WERI-Rb-1 (cell line): ENCODE measurements at regions not wholly inside any gene's neighbourhood (a gene's known extent, or its start where the extent isn't known, plus 50 kb on each side); places are given as distances from the start of the nearest gene placed in this dataset.
"Not testable (repeated sequence)": the region's sequence is repeated elsewhere in the genome, so short reads cannot be mapped to it uniquely, and the experiment has no call there.

Experiments used
- DNase-seq: peaks from one replicate; pipeline ENCODE4 v3.0.0-alpha.2; 2020
- H3K27ac ChIP-seq: fragments of 250-450 bp; sonication (Bioruptor Pico); 2 replicates; pipeline ENCODE4 v1.5.1; 2020; ENCODE audit warnings: mild to moderate bottlenecking, moderate library complexity
- H3K27me3 ChIP-seq: fragments of 250-450 bp; sonication (Bioruptor Pico); 2 replicates; pipeline ENCODE4 v1.5.1; 2021; ENCODE audit warnings: mild to moderate bottlenecking, low read depth, moderate library complexity; ENCODE audit not compliant: insufficient read depth, severe bottlenecking
- H3K36me3 ChIP-seq: fragments of 250-450 bp; sonication (Bioruptor Pico); 2 replicates; pipeline ENCODE4 v1.5.1; 2020; ENCODE audit warnings: mild to moderate bottlenecking, moderate library complexity
- H3K4me3 ChIP-seq: 2 replicates; pipeline ENCODE4 v1.5.1; 2011; ENCODE audit warnings: low read depth, mild to moderate bottlenecking, control low read depth, low read length
- H3K9me3 ChIP-seq: fragments of 250-450 bp; sonication (Bioruptor Pico); 2 replicates; pipeline ENCODE4 v1.5.1; 2021; ENCODE audit warnings: mild to moderate bottlenecking, moderate library complexity; ENCODE audit not compliant: severe bottlenecking
- TF ChIP-seq, protein P1 (sequence below): IDR thresholded peaks from 2 replicates; pipeline ENCODE4 v1.5.1; 2011; ENCODE audit warnings: low read depth, mild to moderate bottlenecking, control low read depth, inconsistent platforms, low read length

GRCh38 chr13:50174630-50175029, 159.4 kb downstream of the KCNRG start:
- Histone ChIP-seq H3K36me3 (no peaks in the 10 kb centered on the region), H3K9me3 (no peaks in the 10 kb centered on the region), H3K4me3 (no peak overlapping the region), H3K27ac (no peak overlapping the region), H3K27me3 (no peaks in the 10 kb centered on the region)
- DNase-seq: no peak
- TF ChIP-seq, protein P1, sequence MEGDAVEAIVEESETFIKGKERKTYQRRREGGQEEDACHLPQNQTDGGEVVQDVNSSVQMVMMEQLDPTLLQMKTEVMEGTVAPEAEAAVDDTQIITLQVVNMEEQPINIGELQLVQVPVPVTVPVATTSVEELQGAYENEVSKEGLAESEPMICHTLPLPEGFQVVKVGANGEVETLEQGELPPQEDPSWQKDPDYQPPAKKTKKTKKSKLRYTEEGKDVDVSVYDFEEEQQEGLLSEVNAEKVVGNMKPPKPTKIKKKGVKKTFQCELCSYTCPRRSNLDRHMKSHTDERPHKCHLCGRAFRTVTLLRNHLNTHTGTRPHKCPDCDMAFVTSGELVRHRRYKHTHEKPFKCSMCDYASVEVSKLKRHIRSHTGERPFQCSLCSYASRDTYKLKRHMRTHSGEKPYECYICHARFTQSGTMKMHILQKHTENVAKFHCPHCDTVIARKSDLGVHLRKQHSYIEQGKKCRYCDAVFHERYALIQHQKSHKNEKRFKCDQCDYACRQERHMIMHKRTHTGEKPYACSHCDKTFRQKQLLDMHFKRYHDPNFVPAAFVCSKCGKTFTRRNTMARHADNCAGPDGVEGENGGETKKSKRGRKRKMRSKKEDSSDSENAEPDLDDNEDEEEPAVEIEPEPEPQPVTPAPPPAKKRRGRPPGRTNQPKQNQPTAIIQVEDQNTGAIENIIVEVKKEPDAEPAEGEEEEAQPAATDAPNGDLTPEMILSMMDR: no peak

GRCh38 chr13:50179977-50180376, 164.7 kb downstream of the KCNRG start:
- TF ChIP-seq, protein P1: no peak
- DNase-seq: no peak

GRCh38 chr13:50185769-50186763, 170.8 kb downstream of the KCNRG start:
- DNase-seq, H3K27me3 ChIP-seq, H3K36me3 ChIP-seq, H3K4me3 ChIP-seq, H3K27ac ChIP-seq, H3K9me3 ChIP-seq: not testable (repeated sequence)

More at GRCh38 chr13:50179977-50180376, 164.7 kb downstream of the KCNRG start:
- no peak overlapping the region for H3K4me3 ChIP-seq
- no peaks in the 10 kb centered on the region for H3K36me3 ChIP-seq
- no peaks in the 10 kb centered on the region for H3K9me3 ChIP-seq
- H3K27ac ChIP-seq: no peak overlapping the region
- H3K27me3 ChIP-seq: no peaks in the 10 kb centered on the region

DNA sequence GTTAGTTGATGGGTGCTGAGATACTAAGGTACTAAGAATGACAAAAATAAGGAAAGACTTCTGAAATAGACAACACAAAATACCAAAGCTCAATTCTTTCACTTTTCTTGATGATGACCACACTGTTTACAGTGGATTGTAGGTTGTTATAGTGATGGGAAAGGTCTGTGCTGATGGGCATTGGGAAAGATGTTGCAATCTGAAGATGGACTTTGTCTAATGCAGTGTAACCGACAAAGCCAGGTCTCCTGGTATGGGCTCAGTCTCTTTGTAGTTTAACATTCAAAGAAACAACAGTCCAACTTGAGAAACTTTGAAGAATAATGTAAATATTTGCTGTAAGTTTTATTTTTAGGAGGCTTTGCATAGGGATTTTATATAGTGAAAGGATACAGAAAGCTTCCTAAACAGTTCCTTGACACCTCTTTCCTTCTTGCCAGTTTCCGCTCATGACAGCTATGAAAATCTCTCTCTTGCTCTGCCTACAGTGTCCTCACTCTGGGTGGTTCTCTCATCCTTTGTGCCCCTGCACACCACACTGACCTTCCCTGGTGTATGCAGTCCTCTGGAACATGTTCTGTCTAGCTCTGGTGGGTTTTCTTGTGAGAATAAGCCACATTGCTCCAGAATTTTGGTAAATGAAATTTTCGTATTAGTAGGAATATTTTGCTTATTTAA, 172.2 kb downstream of the KCNRG start:
- no peaks in the 10 kb centered on the region for H3K9me3 ChIP-seq
- H3K27me3 ChIP-seq: no peaks in the 10 kb centered on the region
- TF ChIP-seq, protein P1: no peak
- no peak for DNase-seq
- no peaks in the 10 kb centered on the region for H3K36me3 ChIP-seq
- no peak overlapping the region for H3K27ac ChIP-seq
- no peak overlapping the region for H3K4me3 ChIP-seq

DNA sequence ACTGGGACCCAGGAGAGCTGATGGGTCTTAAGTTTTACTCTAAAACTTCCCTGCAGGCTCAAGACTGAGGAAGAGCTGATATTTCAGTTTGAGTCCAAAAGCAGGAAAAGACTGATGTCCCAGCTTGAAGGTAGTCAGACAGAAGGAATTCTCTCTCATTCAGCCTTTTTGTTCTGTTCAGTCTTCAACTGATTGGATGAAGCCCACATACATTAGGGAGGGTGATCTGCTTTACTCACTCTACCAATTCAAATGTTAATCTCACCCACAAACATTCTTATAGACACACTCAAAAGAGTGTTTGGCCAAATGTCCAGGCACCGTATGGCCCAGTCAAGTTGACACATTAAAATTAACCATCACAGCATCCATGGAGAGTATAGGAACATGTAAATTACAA, 173.5 kb downstream of the KCNRG start:
- no peak for DNase-seq
- Histone ChIP-seq H3K27ac (no peak overlapping the region), H3K9me3 (no peaks in the 10 kb centered on the region), H3K4me3 (no peak overlapping the region), H3K36me3 (no peaks in the 10 kb centered on the region), H3K27me3 (no peaks in the 10 kb centered on the region)
- TF ChIP-seq, protein P1: no peak

- DNase-seq: no peak
- TF ChIP-seq, protein P1: 0 out of 2 replicates have a peak, but pooled peaks have one; percentile 3
- Histone ChIP-seq H3K36me3 (no peaks in the 10 kb centered on the region), H3K9me3 (no peaks in the 10 kb centered on the region), H3K27me3 (no peaks in the 10 kb centered on the region), H3K4me3 (no peak overlapping the region), H3K27ac (no peak overlapping the region)
Observed at GRCh38 chr13:50189450-50189849, 174.2 kb downstream of the KCNRG start.
